SH-SY5Y (cell line): ENCODE measurements at regions not wholly inside any gene's neighbourhood (a gene's known extent, or its start where the extent isn't known, plus 50 kb on each side); places are given as distances from the start of the nearest gene placed in this dataset.

Experiments used
- GATA2 ChIP-seq: IDR thresholded peaks from 2 replicates; pipeline ENCODE4 v1.6.1; 2011; ENCODE audit warnings: mild to moderate bottlenecking, low read depth, low read length
- GATA3 ChIP-seq: IDR thresholded peaks from 2 replicates; pipeline ENCODE4 v1.6.1; 2011; ENCODE audit warnings: low read depth, mild to moderate bottlenecking, low read length, moderate library complexity

DNA sequence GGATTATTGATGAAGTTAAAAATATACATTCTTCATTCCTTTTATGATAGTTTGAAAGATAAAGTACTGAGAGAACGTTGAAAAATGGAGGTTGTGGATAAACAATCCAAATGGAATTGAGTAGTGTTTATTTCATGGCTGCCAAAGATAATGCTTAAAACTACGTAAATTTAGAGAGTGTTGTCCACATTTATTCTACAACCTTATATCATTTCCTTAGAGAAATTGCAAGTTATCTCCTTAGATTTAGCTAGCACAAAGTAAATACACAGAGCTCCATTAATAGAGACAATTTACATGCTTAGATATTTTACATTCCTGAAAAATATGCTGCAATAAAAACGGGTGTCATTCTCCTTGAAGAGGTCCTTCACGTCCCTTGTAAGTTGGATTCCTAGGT is 146.5 kb upstream of the CCDC179 start:
- TF ChIP-seq GATA2: no peak
- no peak for TF ChIP-seq GATA3
